HepG2 (cell line): ENCODE measurements at regions not wholly inside any gene's neighbourhood (a gene's known extent, or its start where the extent isn't known, plus 50 kb on each side); places are given as distances from the start of the nearest gene placed in this dataset.

Experiments
- ATAC-seq: fragments of 200-7000 bp; cut with Tn5 transposase; 3 replicates; pipeline ENCODE4 v1.9.1; 2020; ENCODE audit warnings: mild to moderate bottlenecking, moderate library complexity
- BruUV-seq: library from RNA; stranded (reverse); fragments of 400-500 nt; replicated peaks from 2 replicates; lab custom pipeline; 2021; lab: Mats Ljungman, UMichigan
- CTCF ChIA-PET: fragments of 300-600 bp; formaldehyde crosslinking; extraction: SDS; loops from one replicate; lab custom pipeline; 2021; ENCODE audit warnings: low total read pairs, inconsistent platforms, low intra/inter-chr PET ratio; lab: Yijun Ruan, JAX
- POLR2A ChIA-PET: fragments of 350-600 bp; sonication (Branson Sonifier 250); formaldehyde crosslinking; loops from one replicate; lab custom pipeline; 2020; ENCODE audit warnings: antibody characterized with exemption, inconsistent platforms; lab: Yijun Ruan, JAX
- DNase-seq: peaks from one replicate; pipeline ENCODE4 v3.0.0-alpha.2; 2015; ENCODE audit warnings: low spot score
- FAIRE-seq: peaks from 3 replicates; lab custom pipeline; 2011; peaks lifted over from hg19 to GRCh38; lab: Jason Lieb, UNC
- H2AFZ ChIP-seq: one replicate; pipeline ENCODE4 v1.6.1; 2011; ENCODE audit warnings: low read length, inconsistent platforms
- H3K27ac ChIP-seq: fragments of 300-600 bp; 3 replicates; pipeline ENCODE4 v1.8.0; 2011; ENCODE audit warnings: mixed run types, mild to moderate bottlenecking, mixed read lengths, low read length, inconsistent platforms; ENCODE audit not compliant: insufficient read depth; ENCODE audit errors: extremely low read length
- H3K27me3 ChIP-seq, 2 experiments: fragments of 200-600 bp in 1 of 2; 2 replicates in 1 of 2; 3 replicates in 1 of 2; pipeline versions ENCODE4 v1.6.0 to v1.8.0; 2011; ENCODE audit warnings: low read length in 2 of 2, mild to moderate bottlenecking in 2 of 2, moderate library complexity in 2 of 2, inconsistent platforms in 1 of 2; ENCODE audit not compliant: insufficient read depth in 2 of 2, control insufficient read depth in 1 of 2
- H3K36me3 ChIP-seq, 2 experiments: fragments of 200-600 bp in 1 of 2; replicated peaks in 1 of 2; 2 replicates in 1 of 2; 3 replicates in 1 of 2; pipeline versions ENCODE4 v1.5.1 to v1.8.0; 2011; ENCODE audit warnings: low read length in 2 of 2, inconsistent platforms in 1 of 2; ENCODE audit not compliant: insufficient read depth in 2 of 2, control insufficient read depth in 1 of 2
- H3K4me1 ChIP-seq: 2 replicates; pipeline ENCODE4 v1.5.1; 2012; ENCODE audit warnings: low read length, inconsistent platforms; ENCODE audit not compliant: insufficient read depth
- H3K4me2 ChIP-seq: 2 replicates; pipeline ENCODE4 v1.6.0; 2011; ENCODE audit warnings: low read depth, low read length, inconsistent platforms
- H3K4me3 ChIP-seq, 3 experiments: fragments of 200-600 bp in 1 of 3; sonication (generic), shearing (Covaris generic) in 1 of 3; replicated peaks in 1 of 3; 2 replicates each; pipeline ENCODE4 v1.5.1; 2011 to 2016; ENCODE audit warnings: low read length in 3 of 3, inconsistent platforms in 2 of 3, low read depth in 2 of 3, mild to moderate bottlenecking in 2 of 3, control low read depth in 1 of 3, mixed read lengths in 1 of 3; ENCODE audit not compliant: insufficient read depth in 1 of 3
- H3K79me2 ChIP-seq: one replicate; pipeline ENCODE4 v1.6.1; 2011; ENCODE audit warnings: low read length, inconsistent platforms; ENCODE audit not compliant: insufficient read depth
- H3K9ac ChIP-seq: 2 replicates; pipeline ENCODE4 v1.6.0; 2011; ENCODE audit warnings: mild to moderate bottlenecking, low read depth, low read length, inconsistent platforms; ENCODE audit not compliant: insufficient read depth
- H3K9me3 ChIP-seq: 2 replicates; pipeline ENCODE4 v1.5.1; 2012; ENCODE audit warnings: mild to moderate bottlenecking, low read length
- H4K20me1 ChIP-seq: 2 replicates; pipeline ENCODE4 v1.6.0; 2011; ENCODE audit warnings: inconsistent platforms, mild to moderate bottlenecking, low read length, moderate library complexity; ENCODE audit not compliant: insufficient read depth
- CENPX ChIP-seq: sonication (generic); formaldehyde crosslinking; IDR thresholded peaks from 2 replicates; pipeline ENCODE4 v1.9.0; 2021; ENCODE audit warnings: mild to moderate bottlenecking, missing genetic modification reagents, moderate library complexity
- CHD2 ChIP-seq: IDR thresholded peaks from 2 replicates; pipeline ENCODE4 v1.6.1; 2011; ENCODE audit warnings: low read depth, low read length, improper control_type of control experiment
- E2F1 ChIP-seq: sonication (generic); formaldehyde crosslinking; IDR thresholded peaks from 2 replicates; pipeline ENCODE4 v1.5.0; 2020; ENCODE audit warnings: missing genetic modification reagents
- ELK4 ChIP-seq: sonication (generic); formaldehyde crosslinking; IDR thresholded peaks from 2 replicates; pipeline ENCODE4 v1.9.0; 2021; ENCODE audit warnings: missing genetic modification reagents, borderline replicate concordance
- FOXO1 ChIP-seq: sonication (generic); formaldehyde crosslinking; IDR thresholded peaks from 2 replicates; pipeline ENCODE4 v1.4.0; 2020; ENCODE audit warnings: missing genetic modification reagents
- FUBP1 ChIP-seq: sonication (generic); formaldehyde crosslinking; IDR thresholded peaks from 2 replicates; pipeline ENCODE4 v1.5.1; 2020; ENCODE audit warnings: missing genetic modification reagents, mild to moderate bottlenecking, borderline replicate concordance
- HIC2 ChIP-seq: sonication (generic); formaldehyde crosslinking; IDR thresholded peaks from 2 replicates; pipeline ENCODE4 v1.9.0; 2022; ENCODE audit warnings: low read depth, missing genetic modification reagents
- HNF1B ChIP-seq: sonication (generic); formaldehyde crosslinking; IDR thresholded peaks from 2 replicates; pipeline ENCODE4 v1.5.1; 2020; ENCODE audit warnings: mild to moderate bottlenecking, moderate library complexity, missing genetic modification reagents
- KAT2B ChIP-seq: fragments of 150-350 bp; IDR thresholded peaks from 2 replicates; pipeline ENCODE4 v1.6.1; 2014; ENCODE audit warnings: low read depth, low read length, borderline replicate concordance
- NFIC ChIP-seq: IDR thresholded peaks from 2 replicates; pipeline ENCODE4 v1.6.1; 2012; ENCODE audit warnings: mild to moderate bottlenecking, low read length, inconsistent platforms
- NR2C2 ChIP-seq: sonication (generic); formaldehyde crosslinking; IDR thresholded peaks from 2 replicates; pipeline ENCODE4 v1.4.0; 2020; ENCODE audit warnings: missing genetic modification reagents, mild to moderate bottlenecking, moderate library complexity, borderline replicate concordance
- THAP11 ChIP-seq: IDR thresholded peaks from 2 replicates; pipeline ENCODE4 v1.6.1; 2016; ENCODE audit warnings: missing biosample characterization, missing genetic modification reagents
- ZNF160 ChIP-seq: sonication (generic); formaldehyde crosslinking; IDR thresholded peaks from 2 replicates; pipeline ENCODE4 v1.8.0; 2022; ENCODE audit warnings: mild to moderate bottlenecking, inconsistent platforms, missing genetic modification reagents
- ZNF414 ChIP-seq: sonication (generic); formaldehyde crosslinking; IDR thresholded peaks from 2 replicates; pipeline ENCODE4 v1.5.0; 2020; ENCODE audit warnings: missing genetic modification reagents
- ZNF747 ChIP-seq: sonication (generic); formaldehyde crosslinking; IDR thresholded peaks from 2 replicates; pipeline ENCODE4 v1.8.1; 2023; ENCODE audit warnings: missing genetic modification reagents, mild to moderate bottlenecking, borderline replicate concordance
- ZSCAN21 ChIP-seq: sonication (generic); formaldehyde crosslinking; IDR thresholded peaks from 2 replicates; pipeline ENCODE4 v1.8.0; 2022; ENCODE audit warnings: mild to moderate bottlenecking, missing genetic modification reagents, moderate library complexity, borderline replicate concordance
- WGBS: methylation state at CpG from one replicate; pipeline ENCODE4 v1.1.6; 2017; ENCODE audit warnings: low lambda C conversion rate; 5-methylcytosine and 5-hydroxymethylcytosine counted together
- in situ Hi-C: cut with HindIII; loops from 2 replicates; pipeline ENCODE4 v1.10.0; 2017; ENCODE audit warnings: low pct_unique_long_range_greater_than_20kb; ENCODE audit not compliant: extremely low pct_ligation_motif_present
- intact Hi-C: fragments of 100-400 bp; cut with micrococcal nuclease; formaldehyde crosslinking; loops from one replicate; pipeline ENCODE4 v1.10.0; 2022; ENCODE audit not compliant: unreplicated experiment

- Histone ChIP-seq H3K27ac (no peak overlapping the region), H3K4me1 (no peaks in the 10 kb centered on the region), H3K27me3 (no peaks in the 10 kb centered on the region), H3K4me2 (no peak overlapping the region), H3K9me3 (no peaks in the 10 kb centered on the region), H3K9ac (no peak overlapping the region), H3K4me3 (no peak overlapping the region), H4K20me1 (no peaks in the 10 kb centered on the region), H2AFZ (no peak overlapping the region), H3K79me2 (no peaks in the 10 kb centered on the region), H3K36me3 (no peaks in the 10 kb centered on the region)
- FAIRE-seq = no peak
- no peak for ATAC-seq
- BruUV-seq = no TSS peak
- 0% methylated on average over 1 of the region's 1 CpG for WGBS
- in situ Hi-C loops = no loop called here
- POLR2A ChIA-PET = no interaction called here
- TF ChIP-seq HNF1B (CRISPR knock-in tag) (no peak), THAP11 (CRISPR knock-in tag) (no peak), ELK4 (CRISPR knock-in tag) (no peak), E2F1 (CRISPR knock-in tag) (no peak), HIC2 (CRISPR knock-in tag) (no peak), ZNF160 (CRISPR knock-in tag) (no peak), ZSCAN21 (CRISPR knock-in tag) (no peak), KAT2B (no peak), FUBP1 (CRISPR knock-in tag) (no peak), CHD2 (no peak), NR2C2 (CRISPR knock-in tag) (no peak), ZNF414 (CRISPR knock-in tag) (no peak), FOXO1 (CRISPR knock-in tag) (no peak), NFIC (no peak), CENPX (no peak), ZNF747 (CRISPR knock-in tag) (no peak)
- intact Hi-C loops = no loop called here
- no peak for DNase-seq
- CTCF ChIA-PET = no interaction called here
Measured at GRCh38 chr9:34863426-34863825, 94.7 kb upstream of the PHF24 start.
